HUES48 (cell line): ENCODE measurements at regions not wholly inside any gene's neighbourhood (a gene's known extent, or its start where the extent isn't known, plus 50 kb on each side); places are given as distances from the start of the nearest gene placed in this dataset.

ENCODE experiments used
- H3K27ac ChIP-seq: one replicate; pipeline ENCODE4 v1.7.0; 2013; ENCODE audit warnings: low read depth, low read length, inconsistent platforms
- H3K27me3 ChIP-seq: 2 replicates; pipeline ENCODE4 v1.6.1; 2013; ENCODE audit warnings: mild to moderate bottlenecking, low read length; ENCODE audit not compliant: control insufficient read depth, insufficient read depth
- H3K36me3 ChIP-seq: 2 replicates; pipeline ENCODE4 v1.6.1; 2013; ENCODE audit warnings: low read length; ENCODE audit not compliant: control insufficient read depth, insufficient read depth
- H3K4me1 ChIP-seq: 2 replicates; pipeline ENCODE4 v1.6.1; 2013; ENCODE audit warnings: mild to moderate bottlenecking, low read length; ENCODE audit not compliant: control insufficient read depth, insufficient read depth
- H3K4me3 ChIP-seq: 2 replicates; pipeline ENCODE4 v1.5.1; 2013; ENCODE audit warnings: mild to moderate bottlenecking, low read depth, low read length
- H3K9ac ChIP-seq: 2 replicates; pipeline ENCODE4 v1.6.1; 2013; ENCODE audit warnings: mild to moderate bottlenecking, low read depth, low read length, moderate library complexity
- H3K9me3 ChIP-seq: 2 replicates; pipeline ENCODE4 v1.6.1; 2013; ENCODE audit warnings: low read length; ENCODE audit not compliant: control insufficient read depth, insufficient read depth

GRCh38 chr13:40478775-40479174, 187.7 kb downstream of the FOXO1 start:
- Histone ChIP-seq H3K27ac (no peak overlapping the region), H3K9ac (no peak overlapping the region), H3K4me3 (no peak overlapping the region), H3K4me1 (peaks cover 7% of the 10 kb centered on the region), H3K36me3 (no peaks in the 10 kb centered on the region), H3K27me3 (no peaks in the 10 kb centered on the region), H3K9me3 (no peaks in the 10 kb centered on the region)

DNA sequence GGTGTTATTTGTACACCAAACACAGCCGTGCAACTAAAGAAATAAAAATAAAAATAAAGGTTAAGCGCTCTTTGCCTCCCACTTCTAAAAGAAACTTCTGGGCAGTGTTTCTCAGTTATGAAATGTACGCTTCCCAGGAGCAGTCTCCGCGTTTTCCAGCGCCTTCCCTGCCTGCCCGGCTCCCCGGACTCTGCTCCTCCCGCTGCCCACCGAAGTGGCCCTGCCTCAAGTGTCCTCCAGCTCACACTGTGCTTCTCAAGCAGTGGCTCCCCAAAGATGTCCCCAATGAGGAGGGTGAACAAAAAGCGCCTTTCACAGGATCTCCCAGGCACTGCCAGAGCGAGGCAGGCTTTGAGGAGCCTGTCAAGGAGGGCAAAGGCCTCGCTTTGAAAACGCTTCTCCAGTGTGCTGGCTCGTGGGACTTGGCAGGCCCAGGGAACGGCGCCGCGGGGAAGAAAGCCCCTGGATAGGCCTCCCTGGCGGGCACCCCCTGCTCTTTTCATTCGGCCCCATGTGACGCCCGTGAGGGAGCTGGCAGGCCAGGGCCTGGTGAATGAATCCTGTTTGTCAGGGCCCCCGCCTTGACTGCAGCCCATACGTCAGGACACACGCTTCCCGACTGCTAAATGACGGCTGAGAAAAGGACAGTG, 187.1 kb downstream of the FOXO1 start:
- no peak overlapping the region for H3K27ac ChIP-seq
- no peak overlapping the region for H3K4me3 ChIP-seq
- H3K27me3 ChIP-seq, result no peaks in the 10 kb centered on the region
- peaks cover 7% of the 10 kb centered on the region for H3K4me1 ChIP-seq
- no peak overlapping the region for H3K9ac ChIP-seq
- H3K36me3 ChIP-seq, result no peaks in the 10 kb centered on the region
- H3K9me3 ChIP-seq, result no peaks in the 10 kb centered on the region

DNA sequence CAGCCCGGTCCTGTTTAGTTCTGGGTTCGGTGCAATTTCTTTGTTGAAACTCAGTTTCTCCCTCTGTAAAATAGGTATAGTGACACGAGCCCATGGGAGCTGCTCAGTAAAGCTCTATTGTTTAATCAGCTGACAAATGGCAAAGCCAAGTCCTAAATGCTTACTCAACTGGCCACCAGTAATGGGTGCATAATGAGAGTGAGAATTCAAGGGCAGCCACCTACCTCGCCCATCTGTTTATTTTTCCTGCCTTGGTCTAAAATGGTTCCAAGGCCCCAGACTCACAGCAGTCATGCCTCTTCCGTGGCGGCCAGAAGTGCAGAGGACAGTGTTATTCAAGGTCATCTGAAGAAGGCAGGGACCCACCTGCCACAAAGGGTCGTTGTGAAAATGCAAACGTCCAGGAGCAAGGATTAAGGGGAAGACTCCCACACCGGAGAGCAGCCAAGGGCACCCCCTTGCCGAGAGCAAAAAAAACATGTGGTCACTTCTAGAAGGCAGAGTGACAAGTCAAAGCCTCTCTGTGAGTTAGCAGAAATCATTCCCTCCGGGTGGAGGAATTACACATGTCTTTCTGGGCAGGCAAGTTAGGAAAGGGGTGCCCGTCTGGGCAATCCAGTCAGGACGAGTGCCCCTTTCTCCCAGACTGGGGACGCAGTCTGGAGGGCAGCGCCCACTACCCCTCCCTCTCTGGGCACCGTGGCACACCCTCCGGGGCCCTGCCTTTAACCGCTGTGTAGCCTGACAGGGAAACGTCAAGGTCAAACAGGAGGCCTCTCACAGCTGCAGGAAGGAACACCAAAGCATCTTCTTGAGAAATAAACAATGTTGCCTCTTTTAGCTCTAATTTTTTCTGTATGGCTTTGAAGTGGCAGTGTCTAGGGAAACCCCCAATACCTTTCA, 186.2 kb downstream of the FOXO1 start:
- Histone ChIP-seq H3K27me3 (no peaks in the 10 kb centered on the region), H3K27ac (no peak overlapping the region), H3K4me3 (no peak overlapping the region), H3K9me3 (no peaks in the 10 kb centered on the region), H3K36me3 (no peaks in the 10 kb centered on the region), H3K4me1 (peaks cover 12% of the 10 kb centered on the region), H3K9ac (no peak overlapping the region)

DNA sequence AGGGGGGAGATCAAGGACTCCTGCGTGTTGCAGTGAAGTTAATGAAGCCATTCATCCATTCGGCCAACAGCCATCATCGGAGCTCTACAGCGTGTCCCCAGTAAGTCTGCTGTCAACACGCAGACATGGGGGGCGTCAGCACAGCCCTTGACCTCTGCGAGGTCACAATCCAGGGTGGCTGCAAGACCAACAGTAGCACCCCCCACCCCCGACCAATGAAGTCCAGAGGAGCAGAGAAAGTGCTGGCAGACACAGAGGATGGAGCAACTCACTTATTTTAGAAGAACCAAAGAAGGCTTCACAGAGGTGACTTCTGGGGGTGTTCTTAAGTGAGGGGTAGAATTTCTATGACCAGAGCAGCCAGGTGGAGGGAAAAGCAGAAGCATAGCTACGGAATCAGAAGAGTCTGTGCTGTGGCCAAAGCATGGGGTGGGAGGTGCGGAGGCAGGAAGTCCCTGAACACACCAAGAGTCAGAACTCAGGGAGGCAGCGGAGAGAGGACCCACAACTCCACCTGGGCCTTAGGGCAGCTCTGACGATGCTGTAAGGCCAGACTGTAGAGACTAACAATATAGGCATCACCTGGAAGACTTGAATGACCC, 185.4 kb downstream of the FOXO1 start:
- H3K27me3 ChIP-seq, result no peaks in the 10 kb centered on the region
- no peak overlapping the region for H3K4me3 ChIP-seq
- no peak overlapping the region for H3K27ac ChIP-seq
- peaks cover 20% of the 10 kb centered on the region for H3K4me1 ChIP-seq
- no peaks in the 10 kb centered on the region for H3K9me3 ChIP-seq
- no peak overlapping the region for H3K9ac ChIP-seq
- H3K36me3 ChIP-seq, result no peaks in the 10 kb centered on the region

DNA sequence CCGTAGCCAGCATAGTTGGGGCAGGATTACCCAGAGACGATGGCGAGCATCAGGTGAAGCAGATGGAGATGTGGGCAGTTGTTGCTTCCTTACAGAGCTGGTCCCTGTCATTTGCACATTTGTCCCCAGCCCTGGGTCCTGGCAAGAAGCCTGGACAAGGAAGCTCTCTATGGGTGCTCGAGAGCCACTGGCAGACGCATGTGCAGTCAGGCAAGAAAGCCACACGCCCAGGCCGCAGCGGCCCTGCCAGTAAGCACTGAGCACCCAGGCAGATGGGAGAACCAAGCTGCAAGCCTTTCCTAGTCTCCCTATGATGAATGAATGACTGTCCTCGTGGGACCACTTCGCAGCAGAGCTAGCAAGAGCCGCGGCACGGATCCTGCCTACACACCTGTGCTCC, 182.8 kb downstream of the FOXO1 start:
- H3K4me1 ChIP-seq, result peaks cover 14% of the 10 kb centered on the region
- no peaks in the 10 kb centered on the region for H3K27me3 ChIP-seq
- no peak overlapping the region for H3K9ac ChIP-seq
- no peak overlapping the region for H3K4me3 ChIP-seq
- no peak overlapping the region for H3K27ac ChIP-seq
- no peaks in the 10 kb centered on the region for H3K36me3 ChIP-seq
- no peaks in the 10 kb centered on the region for H3K9me3 ChIP-seq

- H3K36me3 ChIP-seq, result no peaks in the 10 kb centered on the region
- H3K4me1 ChIP-seq, result peaks cover 14% of the 10 kb centered on the region
- no peak overlapping the region for H3K9ac ChIP-seq
- no peak overlapping the region for H3K27ac ChIP-seq
- H3K9me3 ChIP-seq, result no peaks in the 10 kb centered on the region
- H3K4me3 ChIP-seq, result no peak overlapping the region
- no peaks in the 10 kb centered on the region for H3K27me3 ChIP-seq
Measured at GRCh38 chr13:40484101-40484800, 182.2 kb downstream of the FOXO1 start.

DNA sequence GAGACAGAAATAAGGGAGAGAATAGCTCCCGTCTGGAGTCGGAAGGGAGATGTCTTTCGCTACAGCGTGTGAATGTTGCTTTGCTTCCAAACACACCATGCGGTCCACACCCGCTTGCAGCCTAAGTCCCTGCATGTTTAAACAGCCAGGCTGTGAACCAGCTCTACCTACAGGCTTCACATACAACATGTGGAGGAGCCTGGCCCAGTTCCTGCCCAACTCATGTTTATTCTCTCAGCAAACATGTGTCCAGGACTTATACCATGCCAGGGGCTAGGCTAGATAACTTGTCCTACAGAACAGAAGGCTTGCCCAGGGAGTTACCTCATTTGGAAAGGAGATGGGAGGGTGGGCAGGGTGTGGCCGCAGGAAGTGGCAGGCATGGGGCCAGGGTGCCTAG, 181.5 kb downstream of the FOXO1 start:
- H3K36me3 ChIP-seq, result no peaks in the 10 kb centered on the region
- no peaks in the 10 kb centered on the region for H3K27me3 ChIP-seq
- H3K4me1 ChIP-seq, result peaks cover 14% of the 10 kb centered on the region
- H3K27ac ChIP-seq, result no peak overlapping the region
- no peak overlapping the region for H3K9ac ChIP-seq
- H3K4me3 ChIP-seq, result no peak overlapping the region
- no peaks in the 10 kb centered on the region for H3K9me3 ChIP-seq

DNA sequence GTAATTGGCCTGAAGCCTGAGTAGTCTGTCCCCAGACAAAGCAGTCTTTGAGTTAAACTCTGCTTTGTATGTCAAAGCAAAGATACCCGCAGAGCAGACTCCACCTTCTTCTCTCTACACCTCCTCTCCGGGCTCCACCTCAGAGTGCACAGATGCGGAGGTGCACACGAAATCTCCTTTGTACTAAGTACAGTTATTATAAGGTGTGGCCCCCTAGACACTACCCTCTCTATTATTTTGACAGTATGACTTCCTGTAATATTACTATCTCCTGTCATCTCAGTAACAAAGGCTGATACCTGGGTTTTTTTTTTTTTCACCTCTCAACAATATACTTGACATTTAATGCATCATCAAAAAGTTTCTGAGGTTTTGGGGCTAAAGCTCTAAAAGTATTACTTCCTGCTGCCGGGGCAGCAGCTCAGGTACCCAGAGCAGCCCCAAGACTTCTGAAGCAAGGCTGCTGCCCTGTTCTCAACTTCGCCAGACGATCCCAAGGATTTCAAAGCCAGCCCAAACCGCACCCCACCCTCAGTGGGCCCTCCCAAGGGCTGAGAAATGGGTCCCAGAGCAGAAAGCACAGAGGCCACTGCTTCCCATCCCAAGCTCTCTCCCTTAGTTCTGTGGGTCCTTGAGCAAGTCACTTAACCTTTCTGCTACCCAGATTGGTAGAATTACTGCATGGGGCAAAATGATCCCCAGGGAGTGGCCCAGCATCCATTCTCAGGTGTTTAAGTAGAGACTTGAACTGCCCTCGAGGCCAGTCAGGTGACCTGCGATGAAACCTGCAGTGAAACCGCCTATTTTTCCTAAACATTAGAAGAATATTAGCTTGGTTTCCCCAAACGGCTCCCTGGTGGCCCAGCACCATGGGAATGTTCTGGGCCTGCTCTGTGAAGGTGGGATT, 180.6 kb downstream of the FOXO1 start:
- H3K9ac ChIP-seq, result no peak overlapping the region
- H3K4me1 ChIP-seq, result peaks cover 14% of the 10 kb centered on the region
- no peaks in the 10 kb centered on the region for H3K27me3 ChIP-seq
- H3K36me3 ChIP-seq, result no peaks in the 10 kb centered on the region
- H3K9me3 ChIP-seq, result no peaks in the 10 kb centered on the region
- H3K4me3 ChIP-seq, result no peak overlapping the region
- H3K27ac ChIP-seq, result no peak overlapping the region

DNA sequence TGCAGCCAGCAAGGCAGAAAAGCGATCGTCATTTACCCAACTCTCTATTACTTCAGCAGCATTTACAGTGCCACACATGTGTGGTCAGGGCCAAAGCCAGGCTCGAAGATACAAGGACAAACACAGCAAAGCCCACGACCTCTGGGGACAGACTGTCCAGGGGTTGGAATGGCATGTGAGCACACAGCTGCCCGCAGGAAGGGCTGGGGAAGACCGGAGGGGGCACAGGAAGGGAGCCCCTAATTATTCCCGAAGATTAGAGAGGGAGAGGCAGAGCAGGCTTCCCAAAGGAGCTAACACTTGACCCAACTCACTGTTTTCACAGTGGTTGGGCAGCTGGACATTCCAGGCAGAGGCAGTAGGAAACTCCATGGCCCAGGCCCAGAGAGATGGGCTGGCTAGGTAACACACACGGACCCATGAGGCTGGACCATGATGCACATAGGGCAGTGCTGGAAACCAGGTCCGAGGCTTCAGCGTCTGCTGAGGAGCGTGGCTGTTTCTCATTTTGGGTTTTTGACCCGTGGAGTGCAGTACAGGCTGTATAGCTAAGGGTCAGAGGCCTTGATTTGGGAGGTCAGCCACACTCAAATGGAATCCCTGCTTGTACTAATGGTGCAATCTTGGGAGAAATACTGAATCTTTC, 179.8 kb downstream of the FOXO1 start:
- Histone ChIP-seq H3K4me3 (no peak overlapping the region), H3K27ac (no peak overlapping the region), H3K36me3 (no peaks in the 10 kb centered on the region), H3K27me3 (no peaks in the 10 kb centered on the region), H3K9ac (no peak overlapping the region), H3K9me3 (no peaks in the 10 kb centered on the region), H3K4me1 (peaks cover 14% of the 10 kb centered on the region)
